HG03139 (cell line): ENCODE measurements at regions not wholly inside any gene's neighbourhood (a gene's known extent, or its start where the extent isn't known, plus 50 kb on each side); places are given as distances from the start of the nearest gene placed in this dataset.
"Not testable (repeated sequence)": the region's sequence is repeated elsewhere in the genome, so short reads cannot be mapped to it uniquely, and the experiment has no call there.

Source experiments
- ATAC-seq: cut with Tn5 transposase; IDR thresholded peaks from one replicate; pipeline ENCODE4 v1.9.1; 2021; ENCODE audit not compliant: unreplicated experiment

- ATAC-seq = no peak
These were observed 83.6 kb upstream of the DDHD1 start for GRCh38 chr14:53236708-53237107.

GRCh38 chr14:53231171-53231570 lies 78.0 kb upstream of the DDHD1 start:
- no peak for ATAC-seq

- no peak for ATAC-seq
These were observed 75.8 kb upstream of the DDHD1 start for GRCh38 chr14:53228966-53229365.

GRCh38 chr14:53227154-53227718 lies 74.1 kb upstream of the DDHD1 start:
- no peak for ATAC-seq

GRCh38 chr14:53226553-53226952 lies 73.4 kb upstream of the DDHD1 start:
- ATAC-seq = no peak

GRCh38 chr14:53220914-53221313 lies 67.8 kb upstream of the DDHD1 start:
- no peak for ATAC-seq

GRCh38 chr14:53218161-53218560 lies 65.0 kb upstream of the DDHD1 start:
- ATAC-seq = no peak

- ATAC-seq = peak; percentile 99
These were observed 64.3 kb upstream of the DDHD1 start for GRCh38 chr14:53217316-53217994.

GRCh38 chr14:53216955-53217315 lies 63.8 kb upstream of the DDHD1 start:
- not testable (repeated sequence) for ATAC-seq

- ATAC-seq = not testable (repeated sequence)
These were observed 63.4 kb upstream of the DDHD1 start for GRCh38 chr14:53216478-53216877.

GRCh38 chr14:53215101-53215500 lies 62.0 kb upstream of the DDHD1 start:
- ATAC-seq = no peak

- no peak for ATAC-seq
These were observed 61.3 kb upstream of the DDHD1 start for GRCh38 chr14:53214384-53214783.

- no peak for ATAC-seq
These were observed 60.6 kb upstream of the DDHD1 start for GRCh38 chr14:53213761-53214160.

GRCh38 chr14:53209370-53209769 lies 56.2 kb upstream of the DDHD1 start:
- ATAC-seq = no peak
